ENCODE measurements at regions not wholly inside any gene's neighbourhood (a gene's known extent, or its start where the extent isn't known, plus 50 kb on each side); places are given as distances from the start of the nearest gene placed in this dataset.
"Not testable (repeated sequence)": the region's sequence is repeated elsewhere in the genome, so short reads cannot be mapped to it uniquely, and the experiment has no call there.

DNA sequence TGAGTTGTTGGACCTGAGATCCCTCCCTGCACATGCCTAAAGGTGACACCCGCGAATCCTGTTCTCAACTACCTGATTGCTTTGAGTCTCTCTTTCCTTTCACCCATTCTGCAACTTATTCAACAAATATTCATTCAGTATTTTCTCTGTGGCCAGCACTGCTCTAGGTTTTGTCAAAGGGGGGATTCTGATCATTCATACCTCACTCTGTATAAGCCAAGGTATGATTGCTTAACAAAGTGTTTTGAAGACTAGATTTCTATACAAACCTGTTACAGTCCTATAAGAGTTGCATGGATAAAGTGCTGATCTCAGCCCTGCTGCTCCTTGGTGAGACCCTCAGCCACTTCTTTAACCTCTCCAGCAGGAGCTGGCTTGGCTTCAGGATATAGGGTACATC is 409.7 kb downstream of the KCNRG start:
- DNase-seq (ENCODE audit: extremely low spot score, unreplicated experiment), result no peak
- TF ChIP-seq, protein P1, sequence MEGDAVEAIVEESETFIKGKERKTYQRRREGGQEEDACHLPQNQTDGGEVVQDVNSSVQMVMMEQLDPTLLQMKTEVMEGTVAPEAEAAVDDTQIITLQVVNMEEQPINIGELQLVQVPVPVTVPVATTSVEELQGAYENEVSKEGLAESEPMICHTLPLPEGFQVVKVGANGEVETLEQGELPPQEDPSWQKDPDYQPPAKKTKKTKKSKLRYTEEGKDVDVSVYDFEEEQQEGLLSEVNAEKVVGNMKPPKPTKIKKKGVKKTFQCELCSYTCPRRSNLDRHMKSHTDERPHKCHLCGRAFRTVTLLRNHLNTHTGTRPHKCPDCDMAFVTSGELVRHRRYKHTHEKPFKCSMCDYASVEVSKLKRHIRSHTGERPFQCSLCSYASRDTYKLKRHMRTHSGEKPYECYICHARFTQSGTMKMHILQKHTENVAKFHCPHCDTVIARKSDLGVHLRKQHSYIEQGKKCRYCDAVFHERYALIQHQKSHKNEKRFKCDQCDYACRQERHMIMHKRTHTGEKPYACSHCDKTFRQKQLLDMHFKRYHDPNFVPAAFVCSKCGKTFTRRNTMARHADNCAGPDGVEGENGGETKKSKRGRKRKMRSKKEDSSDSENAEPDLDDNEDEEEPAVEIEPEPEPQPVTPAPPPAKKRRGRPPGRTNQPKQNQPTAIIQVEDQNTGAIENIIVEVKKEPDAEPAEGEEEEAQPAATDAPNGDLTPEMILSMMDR (IDR thresholded peaks at IDR 0.05), result no peak
- no peak overlapping the region for H3K27ac Mint-ChIP-seq (ENCODE audit: unreplicated experiment)
- H3K4me1 Mint-ChIP-seq (ENCODE audit: unreplicated experiment), result peaks cover 18% of the 10 kb centered on the region
- H3K36me3 Mint-ChIP-seq (ENCODE audit: unreplicated experiment), result peaks cover 2% of the 10 kb centered on the region
- H3K27me3 Mint-ChIP-seq (ENCODE audit: unreplicated experiment), result peaks cover 2% of the 10 kb centered on the region
- no peak overlapping the region for H3K4me3 Mint-ChIP-seq (ENCODE audit: unreplicated experiment)
- H3K9me3 Mint-ChIP-seq (ENCODE audit: unreplicated experiment), result no peaks in the 10 kb centered on the region

DNA sequence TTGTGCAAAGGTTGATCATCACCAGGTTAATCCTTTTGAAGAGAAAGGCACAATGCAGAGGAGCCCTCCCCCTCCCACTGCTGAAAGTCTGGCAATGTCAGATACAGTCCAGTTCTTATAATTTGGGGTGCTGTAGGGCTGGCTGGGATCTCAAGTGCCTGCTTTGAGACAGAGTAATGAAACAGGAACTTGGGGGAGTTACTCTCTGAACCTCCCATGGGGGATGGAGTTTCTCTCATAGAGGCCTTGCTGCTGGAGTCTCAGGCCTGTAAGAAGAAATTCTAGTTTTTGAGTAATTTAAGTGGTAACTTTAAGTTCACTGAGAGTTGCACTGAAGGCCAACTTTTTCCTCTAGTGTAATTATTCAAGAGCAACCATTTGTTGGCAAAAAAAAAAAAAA is 410.5 kb downstream of the KCNRG start:
- H3K4me3 Mint-ChIP-seq (ENCODE audit: unreplicated experiment), result no peak overlapping the region
- TF ChIP-seq, protein P1 (IDR thresholded peaks at IDR 0.05), result no peak
- peaks cover 2% of the 10 kb centered on the region for H3K27me3 Mint-ChIP-seq (ENCODE audit: unreplicated experiment)
- no peak overlapping the region for H3K27ac Mint-ChIP-seq (ENCODE audit: unreplicated experiment)
- DNase-seq (ENCODE audit: extremely low spot score, unreplicated experiment), result no peak
- H3K9me3 Mint-ChIP-seq (ENCODE audit: unreplicated experiment), result no peaks in the 10 kb centered on the region
- peaks cover 2% of the 10 kb centered on the region for H3K36me3 Mint-ChIP-seq (ENCODE audit: unreplicated experiment)
- peaks cover 14% of the 10 kb centered on the region for H3K4me1 Mint-ChIP-seq (ENCODE audit: unreplicated experiment)

DNA sequence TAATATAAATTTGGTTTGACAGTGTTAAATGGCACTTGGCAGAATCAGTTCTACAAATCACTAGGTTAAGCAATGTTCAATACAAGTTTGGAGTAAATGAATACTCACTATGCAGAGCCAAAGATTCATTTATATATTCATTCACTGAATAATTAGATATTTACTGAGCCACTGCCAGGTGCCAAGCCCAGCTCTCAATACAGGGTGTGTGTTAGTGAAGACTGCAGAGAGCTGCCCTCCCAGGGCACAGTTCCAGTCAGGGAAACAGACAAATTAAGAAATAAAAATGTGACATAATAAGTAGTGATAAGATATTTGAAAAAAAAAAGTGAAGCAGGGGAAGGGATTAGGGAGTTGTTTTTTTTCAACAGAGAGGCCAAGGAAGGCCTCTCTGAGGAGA is 411.7 kb downstream of the KCNRG start:
- peaks cover 2% of the 10 kb centered on the region for H3K36me3 Mint-ChIP-seq (ENCODE audit: unreplicated experiment)
- no peak for DNase-seq (ENCODE audit: extremely low spot score, unreplicated experiment)
- no peak overlapping the region for H3K4me3 Mint-ChIP-seq (ENCODE audit: unreplicated experiment)
- peaks cover 5% of the 10 kb centered on the region for H3K4me1 Mint-ChIP-seq (ENCODE audit: unreplicated experiment)
- H3K9me3 Mint-ChIP-seq (ENCODE audit: unreplicated experiment), result no peaks in the 10 kb centered on the region
- TF ChIP-seq, protein P1 (IDR thresholded peaks at IDR 0.05), result no peak
- no peak overlapping the region for H3K27ac Mint-ChIP-seq (ENCODE audit: unreplicated experiment)
- peaks cover 2% of the 10 kb centered on the region for H3K27me3 Mint-ChIP-seq (ENCODE audit: unreplicated experiment)

- H3K4me3 Mint-ChIP-seq (ENCODE audit: unreplicated experiment); H3K27ac Mint-ChIP-seq (ENCODE audit: unreplicated experiment); DNase-seq (ENCODE audit: extremely low spot score, unreplicated experiment); H3K27me3 Mint-ChIP-seq (ENCODE audit: unreplicated experiment); H3K4me1 Mint-ChIP-seq (ENCODE audit: unreplicated experiment); H3K36me3 Mint-ChIP-seq (ENCODE audit: unreplicated experiment); H3K9me3 Mint-ChIP-seq (ENCODE audit: unreplicated experiment): not testable (repeated sequence)
Observed at GRCh38 chr13:50427511-50427910, 412.3 kb downstream of the KCNRG start.

DNA sequence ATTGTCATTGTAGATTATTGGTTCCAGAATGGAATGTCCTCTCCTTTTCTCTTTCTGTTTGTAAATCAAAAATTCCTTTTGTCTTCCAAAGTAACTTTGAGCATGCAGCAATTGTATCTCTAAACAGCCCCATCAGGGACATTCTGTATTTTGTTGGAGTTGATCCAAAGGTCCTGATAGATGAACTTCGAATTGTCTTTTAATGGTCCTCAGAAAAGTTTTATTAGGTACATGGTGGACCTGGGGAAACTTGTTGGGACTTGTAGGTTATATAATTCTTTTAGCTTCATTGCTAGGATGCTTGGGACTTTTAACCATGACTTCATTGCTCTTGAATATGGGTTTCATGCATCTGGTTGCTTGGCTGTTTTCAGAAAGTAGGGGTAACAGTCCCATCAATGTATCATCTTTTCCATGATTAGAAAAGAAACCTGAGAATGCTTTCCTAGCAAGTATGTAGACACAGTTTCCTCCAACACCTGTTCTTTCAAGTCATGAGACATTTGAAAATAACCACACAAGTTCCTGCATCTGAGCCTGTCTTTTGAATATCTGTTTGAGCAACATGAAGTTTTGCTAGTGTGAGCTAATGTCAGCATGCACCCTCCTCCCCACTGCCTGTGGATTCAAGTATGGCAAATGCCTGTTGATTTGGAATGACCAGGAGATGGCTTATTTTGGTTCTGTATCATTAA is 413.1 kb downstream of the KCNRG start:
- Mint-ChIP-seq H3K27me3 (ENCODE audit: unreplicated experiment) (peaks cover 2% of the 10 kb centered on the region), H3K4me1 (ENCODE audit: unreplicated experiment) (peaks cover 5% of the 10 kb centered on the region), H3K9me3 (ENCODE audit: unreplicated experiment) (no peaks in the 10 kb centered on the region), H3K27ac (ENCODE audit: unreplicated experiment) (no peak overlapping the region), H3K4me3 (ENCODE audit: unreplicated experiment) (no peak overlapping the region), H3K36me3 (ENCODE audit: unreplicated experiment) (peaks cover 2% of the 10 kb centered on the region)
- TF ChIP-seq, protein P1 (IDR thresholded peaks at IDR 0.05), result no peak
- DNase-seq (ENCODE audit: extremely low spot score, unreplicated experiment), result no peak
